ENCODE measurements at regions not wholly inside any gene's neighbourhood (a gene's known extent, or its start where the extent isn't known, plus 50 kb on each side); places are given as distances from the start of the nearest gene placed in this dataset.

DNA sequence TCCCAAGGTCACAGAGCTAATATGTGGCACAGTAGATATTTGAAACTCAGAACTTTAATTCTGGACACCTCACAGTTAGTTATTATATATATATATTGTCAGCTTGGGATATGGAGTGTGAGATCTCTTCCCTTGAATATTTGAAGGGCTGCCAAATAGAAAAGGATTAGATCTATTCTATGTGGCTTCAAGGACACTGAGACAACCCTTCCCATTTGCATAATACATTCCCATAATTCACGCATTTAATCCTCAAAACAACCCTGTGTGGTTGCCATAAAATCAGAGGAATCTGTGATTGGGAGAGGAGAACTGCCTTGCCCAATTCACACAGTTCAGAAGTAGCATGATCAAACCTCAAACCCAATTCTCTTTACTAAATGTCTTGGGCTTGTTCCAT lies 365.8 kb upstream of the DYNLRB2 start:
- TF ChIP-seq, protein P1, sequence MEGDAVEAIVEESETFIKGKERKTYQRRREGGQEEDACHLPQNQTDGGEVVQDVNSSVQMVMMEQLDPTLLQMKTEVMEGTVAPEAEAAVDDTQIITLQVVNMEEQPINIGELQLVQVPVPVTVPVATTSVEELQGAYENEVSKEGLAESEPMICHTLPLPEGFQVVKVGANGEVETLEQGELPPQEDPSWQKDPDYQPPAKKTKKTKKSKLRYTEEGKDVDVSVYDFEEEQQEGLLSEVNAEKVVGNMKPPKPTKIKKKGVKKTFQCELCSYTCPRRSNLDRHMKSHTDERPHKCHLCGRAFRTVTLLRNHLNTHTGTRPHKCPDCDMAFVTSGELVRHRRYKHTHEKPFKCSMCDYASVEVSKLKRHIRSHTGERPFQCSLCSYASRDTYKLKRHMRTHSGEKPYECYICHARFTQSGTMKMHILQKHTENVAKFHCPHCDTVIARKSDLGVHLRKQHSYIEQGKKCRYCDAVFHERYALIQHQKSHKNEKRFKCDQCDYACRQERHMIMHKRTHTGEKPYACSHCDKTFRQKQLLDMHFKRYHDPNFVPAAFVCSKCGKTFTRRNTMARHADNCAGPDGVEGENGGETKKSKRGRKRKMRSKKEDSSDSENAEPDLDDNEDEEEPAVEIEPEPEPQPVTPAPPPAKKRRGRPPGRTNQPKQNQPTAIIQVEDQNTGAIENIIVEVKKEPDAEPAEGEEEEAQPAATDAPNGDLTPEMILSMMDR (IDR thresholded peaks at IDR 0.05; ENCODE audit: insufficient read depth, low read depth, low read length), result no peak
- ChIA-PET POLR2A (no interaction called here), CTCF (no interaction called here)
- Histone ChIP-seq H3K27me3 (ENCODE audit: control insufficient read depth, insufficient read depth, low read length) (no peaks in the 10 kb centered on the region), H3K36me3 (ENCODE audit: control insufficient read depth, insufficient read depth, low read length) (no peaks in the 10 kb centered on the region), H3K4me3 (ENCODE audit: low read depth, low read length) (no peak overlapping the region)
- no peak for DNase-seq (ENCODE audit: low read depth)

DNA sequence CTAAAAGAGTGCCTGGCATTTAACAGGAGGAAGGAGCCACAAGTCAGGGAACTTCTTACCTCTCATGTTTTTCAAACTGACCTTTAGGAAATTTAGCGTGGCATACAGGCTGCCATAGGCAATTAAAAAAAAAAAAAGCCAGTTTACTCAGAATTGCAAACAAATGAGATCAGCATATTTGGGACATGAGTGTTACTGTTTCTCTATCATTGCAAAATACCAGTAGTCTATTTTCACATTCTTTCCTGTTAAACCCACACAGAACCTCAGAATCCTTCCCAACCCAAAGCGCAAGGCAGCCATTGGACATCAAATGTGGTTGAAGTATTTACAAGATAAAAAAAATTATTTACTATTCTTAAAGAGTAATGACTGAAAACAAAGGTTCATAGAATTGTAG lies 366.4 kb upstream of the DYNLRB2 start:
- Histone ChIP-seq H3K27me3 (ENCODE audit: control insufficient read depth, insufficient read depth, low read length) (no peaks in the 10 kb centered on the region), H3K4me3 (ENCODE audit: low read depth, low read length) (no peak overlapping the region), H3K36me3 (ENCODE audit: control insufficient read depth, insufficient read depth, low read length) (no peaks in the 10 kb centered on the region)
- POLR2A ChIA-PET, result no interaction called here
- TF ChIP-seq, protein P1 (IDR thresholded peaks at IDR 0.05; ENCODE audit: insufficient read depth, low read depth, low read length), result no peak
- CTCF ChIA-PET, result no interaction called here
- peak; percentile 85 for DNase-seq (ENCODE audit: low read depth)

DNA sequence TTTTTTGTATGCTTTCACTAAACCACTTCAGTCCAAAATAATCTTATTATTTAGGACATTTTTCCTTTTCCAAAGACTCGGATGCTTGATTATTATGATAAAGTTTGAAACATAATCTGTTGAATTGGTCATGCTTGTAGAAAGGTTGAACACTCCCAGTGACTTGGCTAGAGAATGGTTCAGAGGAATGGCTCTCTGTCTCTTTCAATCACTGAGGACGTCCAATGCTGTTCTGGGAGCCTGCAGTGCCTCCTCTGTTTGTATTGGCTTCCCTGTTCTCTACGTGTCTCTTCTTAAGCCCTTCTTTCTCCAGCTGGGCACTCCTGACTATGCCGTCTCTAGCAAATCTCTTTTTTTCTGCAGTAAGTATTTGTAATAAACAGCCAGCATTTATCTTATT lies 369.0 kb upstream of the DYNLRB2 start:
- no peak for DNase-seq (ENCODE audit: low read depth)
- H3K36me3 ChIP-seq (ENCODE audit: control insufficient read depth, insufficient read depth, low read length), result no peaks in the 10 kb centered on the region
- H3K4me3 ChIP-seq (ENCODE audit: low read depth, low read length), result no peak overlapping the region
- TF ChIP-seq, protein P1 (IDR thresholded peaks at IDR 0.05; ENCODE audit: insufficient read depth, low read depth, low read length), result no peak
- no peaks in the 10 kb centered on the region for H3K27me3 ChIP-seq (ENCODE audit: control insufficient read depth, insufficient read depth, low read length)
- ChIA-PET CTCF (no interaction called here), POLR2A (no interaction called here)

DNA sequence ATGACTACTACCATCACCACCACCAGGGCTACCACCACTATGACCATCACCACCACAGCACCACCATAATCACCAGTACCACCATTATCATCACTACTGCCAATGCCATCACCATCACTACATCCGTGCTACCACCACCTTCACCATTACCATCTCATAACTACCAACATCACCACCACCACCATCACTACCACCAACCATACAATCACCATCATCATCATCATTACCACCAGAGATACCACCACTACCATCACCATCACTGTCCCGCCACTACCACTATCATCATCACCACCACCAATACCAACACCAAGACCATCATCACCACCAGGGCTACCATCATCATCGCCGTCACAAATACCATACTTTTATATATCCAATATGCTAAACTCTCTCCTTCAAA lies 369.6 kb upstream of the DYNLRB2 start:
- no peaks in the 10 kb centered on the region for H3K27me3 ChIP-seq (ENCODE audit: control insufficient read depth, insufficient read depth, low read length)
- no peak overlapping the region for H3K4me3 ChIP-seq (ENCODE audit: low read depth, low read length)
- ChIA-PET CTCF (no interaction called here), POLR2A (no interaction called here)
- no peak for DNase-seq (ENCODE audit: low read depth)
- H3K36me3 ChIP-seq (ENCODE audit: control insufficient read depth, insufficient read depth, low read length), result no peaks in the 10 kb centered on the region
- TF ChIP-seq, protein P1 (IDR thresholded peaks at IDR 0.05; ENCODE audit: insufficient read depth, low read depth, low read length), result no peak

DNA sequence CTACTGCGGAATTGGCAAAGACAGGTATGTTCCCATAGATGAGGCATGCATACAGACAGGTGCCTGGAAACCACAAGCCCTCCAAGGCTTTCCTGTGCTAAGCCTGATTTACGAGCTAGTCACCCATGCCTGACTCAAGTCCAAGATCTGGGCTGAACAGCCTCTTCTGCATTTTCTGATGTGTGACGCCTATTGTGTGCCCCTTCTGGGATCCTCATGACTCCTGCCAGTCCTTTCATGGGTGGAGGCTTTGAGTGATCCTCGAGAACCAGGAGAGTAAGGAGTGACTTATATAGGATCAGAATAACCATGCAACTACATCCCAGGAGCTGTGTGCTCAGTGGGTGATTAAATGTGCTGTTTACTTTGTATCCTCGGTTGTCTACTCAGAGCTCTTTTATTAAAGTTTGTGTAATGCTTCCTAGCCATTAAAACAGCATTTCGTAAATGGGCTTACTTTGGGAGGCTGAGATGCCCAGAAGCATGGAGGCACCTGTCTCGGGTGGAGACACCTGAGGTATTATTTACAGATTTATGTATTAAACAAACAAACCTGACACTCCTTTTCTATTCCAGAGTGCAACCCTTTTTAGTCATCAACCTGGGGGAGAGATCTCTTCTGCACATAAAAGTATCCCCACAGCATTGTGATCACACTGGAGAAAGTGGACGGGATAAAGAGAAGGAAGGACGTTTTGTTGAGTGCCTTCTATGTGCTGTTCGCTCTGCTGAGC lies 373.0 kb upstream of the DYNLRB2 start:
- H3K36me3 ChIP-seq (ENCODE audit: control insufficient read depth, insufficient read depth, low read length), result no peaks in the 10 kb centered on the region
- DNase-seq (ENCODE audit: low read depth), result no peak
- ChIA-PET CTCF (interaction anchor here (0.9 to 1.2 kb wide), 2 partner anchors 14 to 17 kb away, joined by 3 read pairs; no protein-coding TSS in a partner anchor), POLR2A (no interaction called here)
- H3K27me3 ChIP-seq (ENCODE audit: control insufficient read depth, insufficient read depth, low read length), result no peaks in the 10 kb centered on the region
- TF ChIP-seq, protein P1 (IDR thresholded peaks at IDR 0.05; ENCODE audit: insufficient read depth, low read depth, low read length), result no peak
- H3K4me3 ChIP-seq (ENCODE audit: low read depth, low read length), result no peak overlapping the region

Data from BJ (cell line).